HCT116 (cell line): ENCODE measurements at regions not wholly inside any gene's neighbourhood (a gene's known extent, or its start where the extent isn't known, plus 50 kb on each side); places are given as distances from the start of the nearest gene placed in this dataset.

ENCODE experiments used
- ATAC-seq: fragments of 200-7000 bp; cut with Tn5 transposase; 2 replicates; pipeline ENCODE4 v1.9.1; 2020; ENCODE audit warnings: mild to moderate bottlenecking, moderate library complexity
- BruUV-seq: library from RNA; stranded (reverse); fragments of 400-500 nt; replicated peaks from 2 replicates; lab custom pipeline; 2021; lab: Mats Ljungman, UMichigan
- CTCF ChIA-PET: fragments of 300-600 bp; sonication (Branson Sonifier 250); formaldehyde crosslinking; loops from one replicate; lab custom pipeline; 2021; ENCODE audit warnings: antibody characterized with exemption; lab: Charles Lee
- POLR2A ChIA-PET: fragments of 300-600, 350-600 bp; sonication (Branson Sonifier 250); formaldehyde crosslinking; loops from one replicate; lab custom pipeline; 2021; ENCODE audit warnings: antibody characterized with exemption; lab: Charles Lee
- RAD21 ChIA-PET, 2 experiments: fragments of 300-600 bp; sonication (Branson Sonifier 250); formaldehyde crosslinking; loops; one replicate each; lab custom pipeline; 2023; ENCODE audit warnings: low total read pairs in 2 of 2; ENCODE audit not compliant: uncharacterized antibody in 2 of 2, unreplicated experiment in 2 of 2, low non-redundant PET in 1 of 2; lab: Charles Lee
- DNase-seq: peaks from one replicate; pipeline ENCODE4 v3.0.0-alpha.2; 2010; ENCODE audit warnings: low read depth, low spot score
- H2AFZ ChIP-seq: fragments of 200-600 bp; shearing (Covaris generic), sonication (generic); 2 replicates; pipeline ENCODE4 v1.6.1; 2017; ENCODE audit warnings: low read depth, mixed run types, mixed read lengths, antibody characterized with exemption, low read length; ENCODE audit not compliant: poor library complexity, severe bottlenecking
- H3K27ac ChIP-seq: 2 replicates; pipeline ENCODE4 v1.5.1; 2012; ENCODE audit warnings: low read depth, low read length
- H3K27me3 ChIP-seq: fragments of 200-600 bp; sonication (generic); 2 replicates; pipeline ENCODE4 v1.6.1; 2016; ENCODE audit warnings: mixed run types, low read length, mixed read lengths; ENCODE audit not compliant: insufficient read depth
- H3K36me3 ChIP-seq, 2 experiments: fragments of 200-500 bp in 1 of 2; fragments of 200-600 bp in 1 of 2; sonication (Bioruptor generic) in 1 of 2; sonication (generic) in 1 of 2; 2 replicates each; pipeline versions ENCODE4 v1.5.1 to v1.6.1; 2014 to 2016; ENCODE audit warnings: low read length in 2 of 2, inconsistent platforms in 1 of 2, mixed read lengths in 1 of 2, mixed run types in 1 of 2; ENCODE audit not compliant: insufficient read depth in 2 of 2, control insufficient read depth in 1 of 2
- H3K4me1 ChIP-seq, 2 experiments: fragments of 200-600 bp in 1 of 2; sonication (generic) in 1 of 2; 2 replicates each; pipeline versions ENCODE4 v1.5.1 to v1.6.1; 2012 to 2017; ENCODE audit warnings: low read length in 2 of 2, inconsistent platforms in 1 of 2, mild to moderate bottlenecking in 1 of 2, mixed read lengths in 1 of 2, mixed run types in 1 of 2, moderate library complexity in 1 of 2; ENCODE audit not compliant: insufficient read depth in 2 of 2, control insufficient read depth in 1 of 2
- H3K4me2 ChIP-seq: fragments of 200-600 bp; sonication (generic); 2 replicates; pipeline ENCODE4 v1.6.1; 2017; ENCODE audit warnings: mixed run types, low read length, mixed read lengths
- H3K4me3 ChIP-seq, 2 experiments: fragments of 200-600 bp in 1 of 2; sonication (generic) in 1 of 2; replicated peaks in 1 of 2; 2 replicates each; pipeline ENCODE4 v1.5.1; 2011 to 2016; ENCODE audit warnings: low read length in 2 of 2, control low read depth in 1 of 2, low read depth in 1 of 2, mild to moderate bottlenecking in 1 of 2, mixed read lengths in 1 of 2, mixed run types in 1 of 2
- H3K79me2 ChIP-seq: fragments of 200-600 bp; sonication (generic); 2 replicates; pipeline ENCODE4 v1.6.1; 2017; ENCODE audit warnings: mild to moderate bottlenecking, mixed run types, low read length, moderate library complexity, mixed read lengths; ENCODE audit not compliant: insufficient read depth
- H3K9ac ChIP-seq: fragments of 200-600 bp; sonication (generic); 2 replicates; pipeline ENCODE4 v1.6.1; 2016; ENCODE audit warnings: low read length, mixed read lengths
- H3K9me2 ChIP-seq: fragments of 200-600 bp; sonication (generic), shearing (Covaris generic); 2 replicates; pipeline ENCODE4 v1.6.1; 2017; ENCODE audit warnings: mixed run types, mild to moderate bottlenecking, moderate library complexity; ENCODE audit not compliant: insufficient read depth
- H3K9me3 ChIP-seq, 2 experiments: fragments of 200-500 bp in 1 of 2; fragments of 200-600 bp in 1 of 2; sonication (Bioruptor generic) in 1 of 2; sonication (generic) in 1 of 2; 2 replicates each; pipeline ENCODE4 v1.6.1; 2014 to 2017; ENCODE audit warnings: low read length in 2 of 2, mixed read lengths in 2 of 2, inconsistent platforms in 1 of 2, low read depth in 1 of 2, mild to moderate bottlenecking in 1 of 2, mixed run types in 1 of 2, moderate library complexity in 1 of 2; ENCODE audit not compliant: control insufficient read depth in 1 of 2, insufficient read depth in 1 of 2
- H4K20me1 ChIP-seq: fragments of 200-600 bp; sonication (generic), shearing (Covaris generic); 2 replicates; pipeline ENCODE4 v1.6.1; 2017; ENCODE audit warnings: mixed run types, mild to moderate bottlenecking, moderate library complexity; ENCODE audit not compliant: insufficient read depth
- CBX3 ChIP-seq: IDR thresholded peaks from 2 replicates; pipeline ENCODE4 v1.6.1; 2012; ENCODE audit warnings: low read depth
- FOSL1 ChIP-seq: IDR thresholded peaks from 2 replicates; pipeline ENCODE4 v1.6.1; 2012; ENCODE audit warnings: low read depth
- POLR2A ChIP-seq: IDR thresholded peaks from 2 replicates; pipeline ENCODE4 v1.7.0; 2011; ENCODE audit warnings: borderline replicate concordance; ENCODE audit not compliant: insufficient read depth, insufficient read length; ENCODE audit errors: extremely low read depth
- SP1 ChIP-seq: IDR thresholded peaks from 2 replicates; pipeline ENCODE4 v1.6.1; 2012; ENCODE audit warnings: low read depth
- SRF ChIP-seq: IDR thresholded peaks from 2 replicates; pipeline ENCODE4 v1.6.1; 2012; ENCODE audit warnings: low read depth
- ZFX ChIP-seq: fragments of 450-650 bp; IDR thresholded peaks from 2 replicates; pipeline ENCODE4 v1.6.1; 2017
- intact Hi-C: fragments of 100-400 bp; cut with micrococcal nuclease; formaldehyde crosslinking; loops from 2 replicates; pipeline ENCODE4 v1.10.0; 2022

DNA sequence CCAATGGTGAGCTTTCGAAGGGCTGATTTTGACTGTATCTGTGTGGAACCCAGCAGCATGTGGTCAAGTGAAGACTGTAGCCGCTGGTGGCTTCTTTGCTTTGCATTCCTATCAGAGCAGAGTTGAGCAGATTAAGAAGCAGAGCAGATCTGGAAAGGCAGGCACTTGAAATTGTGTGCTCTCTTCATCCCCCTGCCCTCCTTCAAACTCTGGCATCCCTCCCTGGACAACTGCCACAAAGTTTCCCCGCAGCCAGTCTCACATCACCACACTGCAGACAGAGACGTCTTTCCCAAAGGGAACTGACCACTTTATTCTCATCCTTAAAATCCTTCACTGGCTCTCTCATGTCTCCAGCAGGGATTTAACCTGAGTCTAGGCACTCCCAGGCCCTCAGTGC, 237.1 kb upstream of the DYNLRB2 start:
- DNase-seq, result no peak
- intact Hi-C loops, result no loop called here
- Histone ChIP-seq H3K27me3 (no peaks in the 10 kb centered on the region), H3K9me2 (no peaks in the 10 kb centered on the region), H3K4me3 (no peak overlapping the region), H3K79me2 (no peaks in the 10 kb centered on the region), H3K4me2 (no peak overlapping the region), H2AFZ (no peak overlapping the region), H3K36me3 (no peaks in the 10 kb centered on the region), H3K27ac (no peak overlapping the region), H3K9me3 (peaks cover 24 to 36% of the 10 kb centered on the region in 2 experiments; a peak in 2 of 4 replicates), H3K4me1 (no peaks in the 10 kb centered on the region), H3K9ac (no peak overlapping the region), H4K20me1 (no peaks in the 10 kb centered on the region)
- POLR2A ChIA-PET, result no interaction called here
- TF ChIP-seq SP1 (no peak), SRF (no peak), FOSL1 (no peak)
- RAD21 ChIA-PET, result no interaction called here
- ATAC-seq, result no peak
- BruUV-seq, result no TSS peak
- CTCF ChIA-PET, result no interaction called here

DNA sequence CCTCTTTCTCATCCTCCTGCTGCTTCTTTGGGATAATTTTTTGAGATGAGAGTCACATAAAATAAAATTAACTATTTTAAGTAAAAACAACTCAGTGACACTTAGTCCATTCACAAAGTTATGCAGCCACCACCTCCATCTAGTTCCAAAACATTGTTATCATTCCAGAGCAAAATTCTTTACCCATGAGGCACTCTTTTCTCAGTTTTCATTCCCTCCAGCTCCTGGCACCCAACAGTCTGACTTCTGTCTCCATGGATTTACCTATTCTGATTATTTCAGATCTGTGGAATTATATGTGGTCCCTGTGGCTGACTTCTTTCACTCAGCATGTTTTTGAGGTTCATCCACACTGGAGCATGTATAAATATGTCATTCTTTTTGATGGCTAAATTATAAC, 239.9 kb upstream of the DYNLRB2 start:
- ATAC-seq (no peak), DNase-seq (no peak)
- Histone ChIP-seq H3K4me2 (no peak overlapping the region), H3K27me3 (no peaks in the 10 kb centered on the region), H3K27ac (no peak overlapping the region), H3K4me3 (no peak overlapping the region), H3K4me1 (no peaks in the 10 kb centered on the region), H3K36me3 (no peaks in the 10 kb centered on the region), H3K9ac (no peak overlapping the region), H3K9me2 (no peaks in the 10 kb centered on the region), H2AFZ (no peak overlapping the region), H4K20me1 (no peaks in the 10 kb centered on the region), H3K9me3 (peaks cover 14 to 41% of the 10 kb centered on the region in 2 experiments; a peak in 3 of 4 replicates), H3K79me2 (no peaks in the 10 kb centered on the region)
- TF ChIP-seq FOSL1 (no peak), SRF (no peak), SP1 (no peak)
- BruUV-seq, result no TSS peak
- intact Hi-C loops, result no loop called here
- POLR2A ChIA-PET, result no interaction called here
- RAD21 ChIA-PET, result no interaction called here
- CTCF ChIA-PET, result no interaction called here

DNA sequence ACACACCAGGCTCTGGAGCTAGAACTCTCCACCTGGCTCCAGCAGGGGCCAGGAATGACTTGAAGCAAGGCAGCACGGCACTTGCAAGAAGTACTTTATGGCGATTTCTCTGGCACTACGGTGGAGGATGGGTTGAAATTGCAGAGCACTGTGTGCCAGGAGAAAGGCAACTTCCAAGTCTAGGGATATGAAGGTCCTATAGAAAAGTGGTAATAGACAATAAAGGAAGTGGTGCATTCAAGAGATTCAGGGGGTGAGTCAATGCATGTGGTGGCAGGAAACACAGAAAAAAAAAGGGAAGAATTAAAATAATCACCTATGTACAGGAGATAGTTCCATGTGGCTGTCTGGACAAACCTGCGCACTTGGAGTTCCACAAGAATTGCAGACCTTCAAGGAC, 240.3 kb upstream of the DYNLRB2 start:
- no peak overlapping the region for H3K4me3 ChIP-seq
- POLR2A ChIA-PET, result no interaction called here
- H2AFZ ChIP-seq, result no peak overlapping the region
- RAD21 ChIA-PET, result no interaction called here
- H3K4me1 ChIP-seq, result no peaks in the 10 kb centered on the region
- no peak for TF ChIP-seq ZFX
- TF ChIP-seq POLR2A, result no peak
- no peak for TF ChIP-seq CBX3
- H3K79me2 ChIP-seq, result no peaks in the 10 kb centered on the region
- peaks cover 12 to 38% of the 10 kb centered on the region in 2 experiments; a peak in 3 of 4 replicates for H3K9me3 ChIP-seq
- no peaks in the 10 kb centered on the region for H3K27me3 ChIP-seq
- no peak overlapping the region for H3K9ac ChIP-seq
- H3K36me3 ChIP-seq, result no peaks in the 10 kb centered on the region
- no TSS peak for BruUV-seq
- no peaks in the 10 kb centered on the region for H4K20me1 ChIP-seq
- intact Hi-C loops, result no loop called here
- H3K27ac ChIP-seq, result no peak overlapping the region
- H3K9me2 ChIP-seq, result no peaks in the 10 kb centered on the region
- CTCF ChIA-PET, result no interaction called here
- no peak overlapping the region for H3K4me2 ChIP-seq
- ATAC-seq (no peak), DNase-seq (no peak)
